GM23248 (cell line): ENCODE measurements at regions not wholly inside any gene's neighbourhood (a gene's known extent, or its start where the extent isn't known, plus 50 kb on each side); places are given as distances from the start of the nearest gene placed in this dataset.

ENCODE experiments used
- DNase-seq: peaks from one replicate; pipeline ENCODE4 v3.0.0-alpha.2; 2015
- H2AFZ ChIP-seq: fragments of 200-600 bp; sonication (generic); 2 replicates; pipeline ENCODE4 v1.6.1; 2016; ENCODE audit warnings: antibody characterized with exemption
- H3F3A ChIP-seq: fragments of 200-600 bp; sonication (generic); 2 replicates; pipeline ENCODE4 v1.6.1; 2016; ENCODE audit warnings: mild to moderate bottlenecking, antibody characterized with exemption, mixed run types; ENCODE audit not compliant: insufficient read depth
- H3K27ac ChIP-seq: fragments of 200-600 bp; sonication (generic); 2 replicates; pipeline ENCODE4 v1.5.1; 2016; ENCODE audit warnings: mild to moderate bottlenecking
- H3K27me3 ChIP-seq: fragments of 200-600 bp; sonication (generic); replicated peaks from 2 replicates; pipeline ENCODE4 v1.6.1; 2016; ENCODE audit warnings: mild to moderate bottlenecking; ENCODE audit not compliant: insufficient read depth
- H3K36me3 ChIP-seq: fragments of 200-600 bp; sonication (generic); 2 replicates; pipeline ENCODE4 v1.6.1; 2016; ENCODE audit warnings: low read depth, mild to moderate bottlenecking
- H3K4me1 ChIP-seq: fragments of 200-600 bp; sonication (generic); 2 replicates; pipeline ENCODE4 v1.6.1; 2016; ENCODE audit warnings: mild to moderate bottlenecking; ENCODE audit not compliant: insufficient read depth
- H3K4me2 ChIP-seq: fragments of 200-600 bp; sonication (generic); one replicate; pipeline ENCODE4 v1.6.1; 2016; ENCODE audit warnings: mild to moderate bottlenecking; ENCODE audit not compliant: unreplicated experiment
- H3K4me3 ChIP-seq: fragments of 200-600 bp; sonication (generic); 2 replicates; pipeline ENCODE4 v1.5.1; 2016; ENCODE audit warnings: mild to moderate bottlenecking
- H3K79me2 ChIP-seq: fragments of 200-600 bp; sonication (generic); 2 replicates; pipeline ENCODE4 v1.6.1; 2016; ENCODE audit warnings: mild to moderate bottlenecking; ENCODE audit not compliant: insufficient read depth
- H3K9ac ChIP-seq: fragments of 200-600 bp; sonication (generic); 2 replicates; pipeline ENCODE4 v1.6.1; 2016; ENCODE audit warnings: mild to moderate bottlenecking
- H3K9me2 ChIP-seq: fragments of 200-600 bp; sonication (generic); 2 replicates; pipeline ENCODE4 v1.6.1; 2016; ENCODE audit warnings: mixed run types, mild to moderate bottlenecking, moderate library complexity; ENCODE audit not compliant: insufficient read depth
- H3K9me3 ChIP-seq: fragments of 200-600 bp; sonication (generic); one replicate; pipeline ENCODE4 v1.6.1; 2017; ENCODE audit warnings: low read depth
- H4K20me1 ChIP-seq: fragments of 200-600 bp; sonication (generic); 2 replicates; pipeline ENCODE4 v1.6.0; 2016; ENCODE audit not compliant: insufficient read depth
- EZH2 ChIP-seq: fragments of 200-600 bp; sonication (generic); IDR thresholded peaks from 2 replicates; pipeline ENCODE4 v1.6.1; 2018; ENCODE audit warnings: antibody characterized with exemption, mild to moderate bottlenecking; ENCODE audit not compliant: insufficient read depth, poor library complexity, severe bottlenecking
- EZH2phosphoT487 ChIP-seq: fragments of 200-600 bp; sonication (generic); IDR thresholded peaks from 2 replicates; pipeline ENCODE4 v1.6.1; 2018; ENCODE audit warnings: antibody characterized with exemption, moderate library complexity, mild to moderate bottlenecking, low read depth; ENCODE audit not compliant: insufficient read depth
- WGBS, 2 experiments: methylation state at CpG; one replicate each; pipeline ENCODE4 v1.1.6; 2015 to 2017; ENCODE audit warnings: low lambda C conversion rate in 2 of 2, low coverage in 1 of 2; ENCODE audit errors: missing lambda C conversion rate in 2 of 2; 5-methylcytosine and 5-hydroxymethylcytosine counted together
- in situ Hi-C: fragments of 300-500 bp; cut with MboI; formaldehyde crosslinking; loops from 2 replicates; pipeline ENCODE4 v1.15.0; 2020

- H3K27ac ChIP-seq: no peak overlapping the region
- H3K27me3 ChIP-seq: no peaks in the 10 kb centered on the region
- H3K4me1 ChIP-seq: peaks cover 59% of the 10 kb centered on the region
- H3K4me2 ChIP-seq: no peak overlapping the region
- H3K79me2 ChIP-seq: 0 out of 2 replicates have a peak, but pooled peaks cover 12% of the 10 kb centered on the region
- no peak overlapping the region for H3K4me3 ChIP-seq
- in situ Hi-C loops: no loop called here
- TF ChIP-seq EZH2 (no peak), EZH2phosphoT487 (no peak)
- no peaks in the 10 kb centered on the region for H3K9me3 ChIP-seq
- 97 to 99% methylated on average over 3 of the region's 3 CpGs for WGBS, 2 experiments
- DNase-seq: no peak
- H4K20me1 ChIP-seq: no peaks in the 10 kb centered on the region; the same call in 1 of the 2 replicates
- no peak overlapping the region for H2AFZ ChIP-seq
- no peaks in the 10 kb centered on the region for H3K36me3 ChIP-seq
- H3K9me2 ChIP-seq: no peaks in the 10 kb centered on the region
- H3K9ac ChIP-seq: no peak overlapping the region
- peaks cover 41% of the 10 kb centered on the region for H3F3A ChIP-seq
Observed at GRCh38 chr6:71402096-71402495, 113.5 kb downstream of the OGFRL1 start.

GRCh38 chr6:71403422-71404134 lies 115.0 kb downstream of the OGFRL1 start:
- Histone ChIP-seq H3K9me2 (no peaks in the 10 kb centered on the region), H3K79me2 (peaks cover 16% of the 10 kb centered on the region), H2AFZ (no peak overlapping the region), H3K4me2 (peak overlapping the region; percentile 56), H3K27me3 (no peaks in the 10 kb centered on the region), H3F3A (peaks cover 41% of the 10 kb centered on the region), H3K27ac (peak overlapping the region; percentile 68), H3K4me3 (peak overlapping the region; percentile 7; the same call in 1 of the 2 replicates), H4K20me1 (no peaks in the 10 kb centered on the region; the same call in 1 of the 2 replicates), H3K9ac (0 out of 2 replicates have a peak overlapping the region, but pooled peaks have one; percentile 21), H3K9me3 (no peaks in the 10 kb centered on the region), H3K4me1 (peaks cover 65% of the 10 kb centered on the region), H3K36me3 (no peaks in the 10 kb centered on the region)
- in situ Hi-C loops: no loop called here
- TF ChIP-seq EZH2 (no peak), EZH2phosphoT487 (no peak)
- peak; percentile 28 for DNase-seq
- WGBS, 2 experiments: 95 to 97% methylated on average over 9 of the region's 9 CpGs

- Histone ChIP-seq H3F3A (peaks cover 42% of the 10 kb centered on the region), H3K27ac (peak overlapping the region; percentile 68), H3K27me3 (no peaks in the 10 kb centered on the region), H4K20me1 (no peaks in the 10 kb centered on the region; the same call in 1 of the 2 replicates), H3K4me1 (peaks cover 73% of the 10 kb centered on the region), H3K9me3 (no peaks in the 10 kb centered on the region), H3K79me2 (peaks cover 21% of the 10 kb centered on the region), H3K9me2 (no peaks in the 10 kb centered on the region), H3K4me3 (peak overlapping the region; percentile 7; the same call in 1 of the 2 replicates), H3K4me2 (peak overlapping the region; percentile 56), H3K36me3 (no peaks in the 10 kb centered on the region), H3K9ac (0 out of 2 replicates have a peak overlapping the region, but pooled peaks have one; percentile 21), H2AFZ (no peak overlapping the region)
- in situ Hi-C loops: no loop called here
- WGBS, 2 experiments: 77 to 78% methylated on average over 4 of the region's 4 CpGs
- no peak for TF ChIP-seq EZH2
- no peak for TF ChIP-seq EZH2phosphoT487
- DNase-seq: peak; percentile 82
Observed at GRCh38 chr6:71404145-71404966, 115.7 kb downstream of the OGFRL1 start.

GRCh38 chr6:71404967-71405278 lies 116.3 kb downstream of the OGFRL1 start:
- Histone ChIP-seq H3K4me1 (peaks cover 79% of the 10 kb centered on the region), H2AFZ (no peak overlapping the region), H3K9me2 (no peaks in the 10 kb centered on the region), H3F3A (peaks cover 46% of the 10 kb centered on the region), H3K9ac (no peak overlapping the region), H3K79me2 (peaks cover 21% of the 10 kb centered on the region), H3K27me3 (no peaks in the 10 kb centered on the region), H3K27ac (peak overlapping the region; percentile 68), H3K4me2 (peak overlapping the region; percentile 56), H3K36me3 (no peaks in the 10 kb centered on the region), H3K4me3 (peak overlapping the region; percentile 7; the same call in 1 of the 2 replicates), H3K9me3 (no peaks in the 10 kb centered on the region), H4K20me1 (no peaks in the 10 kb centered on the region; the same call in 1 of the 2 replicates)
- no peak for TF ChIP-seq EZH2
- WGBS, 2 experiments: 0 to 4% methylated on average over 1 of the region's 1 CpG
- no peak for DNase-seq
- in situ Hi-C loops: no loop called here
